WI38 (cell line): ENCODE measurements at regions not wholly inside any gene's neighbourhood (a gene's known extent, or its start where the extent isn't known, plus 50 kb on each side); places are given as distances from the start of the nearest gene placed in this dataset.

Source experiments
- H3K4me3 ChIP-seq: 2 replicates; pipeline ENCODE4 v1.5.1; 2011; ENCODE audit warnings: low read depth, mild to moderate bottlenecking, control low read depth, low read length
- TF ChIP-seq, protein P1 (sequence below): IDR thresholded peaks from 2 replicates; pipeline ENCODE4 v1.5.1; 2012; ENCODE audit warnings: low read depth, mild to moderate bottlenecking, control low read depth, low read length

- TF ChIP-seq, protein P1, sequence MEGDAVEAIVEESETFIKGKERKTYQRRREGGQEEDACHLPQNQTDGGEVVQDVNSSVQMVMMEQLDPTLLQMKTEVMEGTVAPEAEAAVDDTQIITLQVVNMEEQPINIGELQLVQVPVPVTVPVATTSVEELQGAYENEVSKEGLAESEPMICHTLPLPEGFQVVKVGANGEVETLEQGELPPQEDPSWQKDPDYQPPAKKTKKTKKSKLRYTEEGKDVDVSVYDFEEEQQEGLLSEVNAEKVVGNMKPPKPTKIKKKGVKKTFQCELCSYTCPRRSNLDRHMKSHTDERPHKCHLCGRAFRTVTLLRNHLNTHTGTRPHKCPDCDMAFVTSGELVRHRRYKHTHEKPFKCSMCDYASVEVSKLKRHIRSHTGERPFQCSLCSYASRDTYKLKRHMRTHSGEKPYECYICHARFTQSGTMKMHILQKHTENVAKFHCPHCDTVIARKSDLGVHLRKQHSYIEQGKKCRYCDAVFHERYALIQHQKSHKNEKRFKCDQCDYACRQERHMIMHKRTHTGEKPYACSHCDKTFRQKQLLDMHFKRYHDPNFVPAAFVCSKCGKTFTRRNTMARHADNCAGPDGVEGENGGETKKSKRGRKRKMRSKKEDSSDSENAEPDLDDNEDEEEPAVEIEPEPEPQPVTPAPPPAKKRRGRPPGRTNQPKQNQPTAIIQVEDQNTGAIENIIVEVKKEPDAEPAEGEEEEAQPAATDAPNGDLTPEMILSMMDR = no peak
These were observed 428.8 kb upstream of the ID4 start for GRCh38 chr6:19408331-19408730.

GRCh38 chr6:19410481-19410880 is 426.7 kb upstream of the ID4 start:
- H3K4me3 ChIP-seq = no peak overlapping the region
- TF ChIP-seq, protein P1 = no peak

More at GRCh38 chr6:19408331-19408730, 428.8 kb upstream of the ID4 start:
- no peak overlapping the region for H3K4me3 ChIP-seq

DNA sequence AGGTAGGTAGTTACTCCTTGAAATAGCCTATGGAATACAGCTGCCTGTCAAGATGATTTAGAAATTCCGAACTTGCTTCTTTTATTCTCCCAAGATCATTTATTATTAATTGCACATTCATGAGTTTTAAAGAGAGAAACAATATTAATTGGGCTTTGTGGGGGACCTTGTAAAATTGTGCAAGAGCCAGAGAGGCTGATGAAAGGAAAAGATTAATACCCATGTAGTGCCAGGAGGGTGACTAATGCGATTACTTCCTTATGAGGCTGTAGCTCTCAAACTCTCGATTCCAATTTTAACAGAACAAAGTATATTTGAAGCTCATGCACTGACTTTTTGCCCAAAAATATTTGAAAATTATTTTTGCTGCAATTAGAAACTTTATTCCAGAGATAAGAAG is 423.8 kb upstream of the ID4 start:
- TF ChIP-seq, protein P1 = no peak
- H3K4me3 ChIP-seq = no peak overlapping the region

DNA sequence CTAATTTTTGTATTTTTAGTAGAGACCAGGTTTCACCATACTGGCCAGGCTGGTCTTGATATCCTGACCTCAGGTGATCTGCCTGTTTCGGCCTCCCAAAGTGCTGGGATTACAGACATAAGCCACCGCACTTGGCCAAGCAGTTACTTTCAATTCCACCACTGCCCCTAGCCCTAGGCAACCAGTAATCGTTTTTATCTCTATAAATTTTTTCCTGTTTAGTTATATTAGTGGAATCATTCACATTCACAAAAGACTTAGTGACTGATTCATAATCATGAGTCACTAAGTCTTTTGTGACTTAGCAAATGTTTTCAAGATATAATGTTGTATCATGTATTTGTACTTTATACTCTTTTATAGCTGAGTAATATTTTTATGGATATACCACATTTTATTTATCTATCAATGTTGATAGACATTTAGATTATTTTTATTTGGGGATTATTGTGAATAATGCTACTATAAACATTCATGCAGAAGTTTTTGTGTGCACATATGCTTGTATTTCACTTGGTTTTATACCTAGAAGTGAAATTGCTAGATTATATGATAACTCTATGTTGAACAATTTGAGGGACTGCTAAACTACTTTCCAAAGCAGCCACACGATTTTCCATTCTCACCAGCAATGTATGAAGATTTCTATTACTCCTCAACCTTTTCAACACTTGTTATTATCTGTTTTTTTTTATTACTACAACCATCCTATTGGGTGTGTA is 421.4 kb upstream of the ID4 start:
- TF ChIP-seq, protein P1 = no peak
- H3K4me3 ChIP-seq = no peak overlapping the region

DNA sequence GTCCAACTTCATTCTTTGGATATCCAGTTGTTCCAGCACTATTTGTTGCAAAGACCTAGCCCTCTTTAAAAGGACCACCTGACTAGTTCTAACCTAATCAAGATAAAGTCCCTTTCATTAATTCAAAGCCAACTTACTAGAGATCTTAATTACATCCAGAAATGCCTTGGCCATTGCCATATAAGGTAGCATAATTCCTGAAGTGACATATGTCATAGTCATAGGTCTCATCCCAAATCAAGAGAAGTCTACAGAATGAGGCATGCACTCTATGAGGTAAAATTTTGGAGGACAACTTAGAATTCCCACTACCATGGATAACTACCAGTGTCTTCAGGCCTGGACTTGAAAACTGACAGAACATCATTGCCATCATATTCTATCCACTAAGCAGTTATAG is 420.4 kb upstream of the ID4 start:
- TF ChIP-seq, protein P1 = no peak

DNA sequence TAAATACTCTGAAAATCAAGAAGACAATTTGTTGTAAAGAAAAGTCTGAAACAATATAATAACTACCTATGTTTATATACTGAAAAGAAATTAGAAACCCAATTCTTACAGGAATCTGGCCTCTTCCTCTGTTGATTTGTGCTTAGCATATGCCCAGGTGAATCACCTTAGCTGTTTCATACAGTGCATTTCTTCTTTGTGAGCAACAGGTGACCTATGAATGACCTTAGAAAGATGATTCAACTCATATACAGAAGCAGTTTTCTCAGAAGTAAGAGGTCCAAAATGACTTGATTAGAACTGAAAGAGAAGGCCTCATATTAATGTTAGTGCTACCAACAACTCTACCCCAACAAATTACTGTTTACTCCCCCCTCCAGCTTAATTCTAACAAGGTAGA is 419.5 kb upstream of the ID4 start:
- H3K4me3 ChIP-seq = no peak overlapping the region
- TF ChIP-seq, protein P1 = no peak

More for the DNA sequence above, 420.4 kb upstream of the ID4 start:
- no peak overlapping the region for H3K4me3 ChIP-seq

- TF ChIP-seq, protein P1 = no peak
- H3K4me3 ChIP-seq = no peak overlapping the region
These were observed 412.3 kb upstream of the ID4 start for GRCh38 chr6:19424853-19425252.
